ENCODE measurements at regions not wholly inside any gene's neighbourhood (a gene's known extent, or its start where the extent isn't known, plus 50 kb on each side); places are given as distances from the start of the nearest gene placed in this dataset.

- dilution Hi-C loops (cut with MboI; ENCODE audit: extremely low pct_ligation_motif_present, low sequenced_read_pairs): no loop called here
- no peak overlapping the region for H3K4me2 ChIP-seq (ENCODE audit: insufficient read depth, low read length)
- H3K4me3 ChIP-seq (replicated peaks in 1 of 3; ENCODE audit: insufficient read depth in 1 of 3, low read depth in 1 of 3, low read length in 3 of 3): no peak overlapping the region
- intact Hi-C loops (cut with micrococcal nuclease): no loop called here
- H3K4me1 ChIP-seq (ENCODE audit: control insufficient read depth, extremely low read depth, insufficient read depth, low read length): no peaks in the 10 kb centered on the region
- no peaks in the 10 kb centered on the region for H3K36me3 ChIP-seq (ENCODE audit: control insufficient read depth in 2 of 2, extremely low read depth in 1 of 2, insufficient read depth in 2 of 2, low read length in 2 of 2)
- TF ChIP-seq POLR2A (IDR thresholded peaks at IDR 0.05; ENCODE audit: low read depth, low read length) (no peak), MYC (IDR thresholded peaks at IDR 0.05; ENCODE audit: low read depth, low read length) (no peak), JUN (IDR thresholded peaks at IDR 0.05; ENCODE audit: borderline replicate concordance, insufficient read depth, insufficient read length, low read depth) (no peak), EZH2 (IDR thresholded peaks at IDR 0.05; ENCODE audit: borderline replicate concordance, low read depth, low read length, severe bottlenecking) (no peak)
- no peak overlapping the region for H3K27ac ChIP-seq (ENCODE audit: insufficient read depth, low read depth, low read length)
- H3K9ac ChIP-seq (replicated peaks; ENCODE audit: extremely low read depth, insufficient read depth, low read length): no peak overlapping the region
- no peaks in the 10 kb centered on the region for H4K20me1 ChIP-seq (replicated peaks; ENCODE audit: control insufficient read depth, extremely low read depth, insufficient read depth, low read length)
- H2AFZ ChIP-seq (ENCODE audit: low read depth, low read length): no peak overlapping the region
- no peaks in the 10 kb centered on the region for H3K79me2 ChIP-seq (ENCODE audit: control insufficient read depth, insufficient read depth, low read length)
- DNase-seq (ENCODE audit: low read depth, low spot score): no peak
- no peak for FAIRE-seq
- H3K9me1 ChIP-seq (replicated peaks; ENCODE audit: control insufficient read depth, extremely low read depth, insufficient read depth, low read length): no peaks in the 10 kb centered on the region
- no peaks in the 10 kb centered on the region for H3K9me3 ChIP-seq (replicated peaks; ENCODE audit: control insufficient read depth, insufficient read depth, low read length)
- no peaks in the 10 kb centered on the region for H3K27me3 ChIP-seq (ENCODE audit: control insufficient read depth in 2 of 2, insufficient read depth in 2 of 2, low read length in 2 of 2)
- no TSS peak for BruUV-seq (replicated peaks)
- CTCF ChIA-PET: interaction anchor here (1.6 kb wide), 1 partner anchor 28 kb away, joined by 4 read pairs; no protein-coding TSS in a partner anchor
- POLR2A ChIA-PET: no interaction called here
These were observed 126.8 kb upstream of the MED13L start for GRCh38 chr12:116404247-116404646.

DNA sequence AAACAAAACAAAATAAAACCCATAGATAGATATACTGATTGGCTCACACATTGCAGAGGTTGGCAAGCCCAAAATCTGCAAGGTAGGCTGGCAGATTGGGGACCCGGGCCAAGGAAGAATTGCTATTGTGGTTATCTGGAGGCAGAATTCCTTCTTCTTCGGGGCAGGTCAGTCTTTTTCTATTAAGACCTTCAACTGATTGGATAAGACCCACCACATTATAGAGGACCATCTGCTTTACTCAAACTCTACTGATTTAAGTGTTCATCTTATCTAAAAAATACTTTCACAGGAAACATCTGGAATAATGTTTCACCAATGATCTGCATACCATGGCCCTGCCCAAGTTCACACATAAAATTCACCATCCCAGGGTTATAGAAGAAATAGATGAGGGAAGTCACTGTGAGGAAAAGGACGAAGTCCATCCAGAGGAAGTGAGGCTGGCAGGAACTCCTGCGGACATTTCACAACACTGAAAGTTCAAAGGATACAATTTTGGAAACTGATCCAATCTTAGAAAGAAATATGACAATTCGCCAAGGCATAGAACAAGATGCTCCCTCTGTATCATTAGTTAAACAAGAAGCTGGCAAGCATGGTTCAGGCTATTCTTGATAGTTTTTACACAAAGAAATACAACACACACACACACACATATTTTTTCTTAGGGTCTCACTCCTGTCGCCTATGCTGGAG lies 127.6 kb upstream of the MED13L start:
- dilution Hi-C loops (cut with MboI; ENCODE audit: extremely low pct_ligation_motif_present, low sequenced_read_pairs) (no loop called here), intact Hi-C loops (cut with micrococcal nuclease) (no loop called here)
- Histone ChIP-seq H3K9me1 (replicated peaks; ENCODE audit: control insufficient read depth, extremely low read depth, insufficient read depth, low read length) (no peaks in the 10 kb centered on the region), H3K4me1 (ENCODE audit: control insufficient read depth, extremely low read depth, insufficient read depth, low read length) (no peaks in the 10 kb centered on the region), H3K27ac (ENCODE audit: insufficient read depth, low read depth, low read length) (no peak overlapping the region), H2AFZ (ENCODE audit: low read depth, low read length) (no peak overlapping the region), H3K4me3 (replicated peaks in 1 of 3; ENCODE audit: insufficient read depth in 1 of 3, low read depth in 1 of 3, low read length in 3 of 3) (no peak overlapping the region), H3K36me3 (ENCODE audit: control insufficient read depth in 2 of 2, extremely low read depth in 1 of 2, insufficient read depth in 2 of 2, low read length in 2 of 2) (no peaks in the 10 kb centered on the region), H3K9me3 (replicated peaks; ENCODE audit: control insufficient read depth, insufficient read depth, low read length) (no peaks in the 10 kb centered on the region), H3K9ac (replicated peaks; ENCODE audit: extremely low read depth, insufficient read depth, low read length) (no peak overlapping the region), H3K4me2 (ENCODE audit: insufficient read depth, low read length) (no peak overlapping the region), H3K79me2 (ENCODE audit: control insufficient read depth, insufficient read depth, low read length) (no peaks in the 10 kb centered on the region), H4K20me1 (replicated peaks; ENCODE audit: control insufficient read depth, extremely low read depth, insufficient read depth, low read length) (no peaks in the 10 kb centered on the region), H3K27me3 (ENCODE audit: control insufficient read depth in 2 of 2, insufficient read depth in 2 of 2, low read length in 2 of 2) (no peaks in the 10 kb centered on the region)
- CTCF ChIA-PET: no interaction called here
- FAIRE-seq: no peak
- no TSS peak for BruUV-seq (replicated peaks)
- POLR2A ChIA-PET: no interaction called here
- no peak for TF ChIP-seq EZH2 (IDR thresholded peaks at IDR 0.05; ENCODE audit: borderline replicate concordance, low read depth, low read length, severe bottlenecking)
- TF ChIP-seq JUN (IDR thresholded peaks at IDR 0.05; ENCODE audit: borderline replicate concordance, insufficient read depth, insufficient read length, low read depth): no peak
- TF ChIP-seq, protein P1, sequence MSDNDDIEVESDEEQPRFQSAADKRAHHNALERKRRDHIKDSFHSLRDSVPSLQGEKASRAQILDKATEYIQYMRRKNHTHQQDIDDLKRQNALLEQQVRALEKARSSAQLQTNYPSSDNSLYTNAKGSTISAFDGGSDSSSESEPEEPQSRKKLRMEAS (IDR thresholded peaks at IDR 0.05; ENCODE audit: insufficient read depth, insufficient read length): no peak
- TF ChIP-seq POLR2AphosphoS5 (IDR thresholded peaks at IDR 0.05; ENCODE audit: insufficient read depth, low read depth, low read length): no peak
- no peak for TF ChIP-seq FOS (IDR thresholded peaks at IDR 0.05; ENCODE audit: borderline replicate concordance, insufficient read depth, low read length)
- TF ChIP-seq MYC (IDR thresholded peaks at IDR 0.05; ENCODE audit: low read depth, low read length): no peak
- TF ChIP-seq GATA2 (IDR thresholded peaks at IDR 0.05; ENCODE audit: insufficient read depth, insufficient read length, low read depth, low read length): no peak
- TF ChIP-seq POLR2A (IDR thresholded peaks at IDR 0.05; ENCODE audit: low read depth, low read length): no peak
- TF ChIP-seq, protein P2, sequence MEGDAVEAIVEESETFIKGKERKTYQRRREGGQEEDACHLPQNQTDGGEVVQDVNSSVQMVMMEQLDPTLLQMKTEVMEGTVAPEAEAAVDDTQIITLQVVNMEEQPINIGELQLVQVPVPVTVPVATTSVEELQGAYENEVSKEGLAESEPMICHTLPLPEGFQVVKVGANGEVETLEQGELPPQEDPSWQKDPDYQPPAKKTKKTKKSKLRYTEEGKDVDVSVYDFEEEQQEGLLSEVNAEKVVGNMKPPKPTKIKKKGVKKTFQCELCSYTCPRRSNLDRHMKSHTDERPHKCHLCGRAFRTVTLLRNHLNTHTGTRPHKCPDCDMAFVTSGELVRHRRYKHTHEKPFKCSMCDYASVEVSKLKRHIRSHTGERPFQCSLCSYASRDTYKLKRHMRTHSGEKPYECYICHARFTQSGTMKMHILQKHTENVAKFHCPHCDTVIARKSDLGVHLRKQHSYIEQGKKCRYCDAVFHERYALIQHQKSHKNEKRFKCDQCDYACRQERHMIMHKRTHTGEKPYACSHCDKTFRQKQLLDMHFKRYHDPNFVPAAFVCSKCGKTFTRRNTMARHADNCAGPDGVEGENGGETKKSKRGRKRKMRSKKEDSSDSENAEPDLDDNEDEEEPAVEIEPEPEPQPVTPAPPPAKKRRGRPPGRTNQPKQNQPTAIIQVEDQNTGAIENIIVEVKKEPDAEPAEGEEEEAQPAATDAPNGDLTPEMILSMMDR (IDR thresholded peaks at IDR 0.05; ENCODE audit: extremely low read depth in 1 of 2, insufficient read depth in 1 of 2, low read depth in 1 of 2, low read length in 2 of 2): no peak
- DNase-seq (ENCODE audit: low read depth, low spot score): no peak
